Liver (tissue), 8 donors: ENCODE measurements at regions not wholly inside any gene's neighbourhood (a gene's known extent, or its start where the extent isn't known, plus 50 kb on each side); places are given as distances from the start of the nearest gene placed in this dataset.
A peak's percentile ranks its signal among the peaks of the same experiment; 100 is the strongest.

Experiments
- DNase-seq: peaks from one replicate; pipeline ENCODE4 v3.0.0-alpha.2; 2017; ENCODE audit warnings: low spot score
- H3K27ac ChIP-seq, 2 donors: one replicate each; pipeline ENCODE4 v1.7.0; 2013; ENCODE audit warnings: inconsistent platforms in 2 of 2, low read length in 2 of 2, control low read depth in 1 of 2, low read depth in 1 of 2, mild to moderate bottlenecking in 1 of 2
- H3K27me3 ChIP-seq, 4 donors: one replicate each; pipeline versions ENCODE4 v1.6.1 to v1.7.0; 2013; ENCODE audit warnings: low read length in 3 of 4, inconsistent platforms in 1 of 4, mild to moderate bottlenecking in 1 of 4, moderate library complexity in 1 of 4; ENCODE audit not compliant: control insufficient read depth in 4 of 4, insufficient read depth in 4 of 4
- H3K36me3 ChIP-seq, 4 donors: one replicate each; pipeline versions ENCODE4 v1.6.1 to v1.7.0; 2013; ENCODE audit warnings: low read length in 3 of 4, mild to moderate bottlenecking in 3 of 4, low read depth in 1 of 4, moderate library complexity in 1 of 4; ENCODE audit not compliant: control insufficient read depth in 4 of 4, insufficient read depth in 3 of 4
- H3K4me1 ChIP-seq, 4 donors: one replicate each; pipeline versions ENCODE4 v1.6.1 to v1.7.0; 2013; ENCODE audit warnings: low read length in 3 of 4, mild to moderate bottlenecking in 3 of 4, moderate library complexity in 1 of 4; ENCODE audit not compliant: control insufficient read depth in 4 of 4, insufficient read depth in 4 of 4
- H3K4me3 ChIP-seq, 3 donors: one replicate each; pipeline versions ENCODE4 v1.6.1 to v1.7.0; 2013; ENCODE audit warnings: low read length in 3 of 3, control low read depth in 1 of 3, low read depth in 1 of 3, mild to moderate bottlenecking in 1 of 3
- H3K9ac ChIP-seq, 2 donors: one replicate each; pipeline ENCODE4 v1.7.0; 2013; ENCODE audit warnings: low read length in 2 of 2, mild to moderate bottlenecking in 2 of 2, moderate library complexity in 2 of 2, control low read depth in 1 of 2, low read depth in 1 of 2
- H3K9me3 ChIP-seq, 4 donors: one replicate each; pipeline versions ENCODE4 v1.6.1 to v1.7.0; 2013; ENCODE audit warnings: low read length in 3 of 4; ENCODE audit not compliant: control insufficient read depth in 4 of 4
- EGR1 ChIP-seq, 2 donors: IDR thresholded peaks; 2 replicates each; pipeline ENCODE4 v1.6.1; 2016 to 2018; ENCODE audit warnings: antibody characterized with exemption in 2 of 2, low read depth in 2 of 2
- GABPA ChIP-seq, 2 donors: IDR thresholded peaks in 1 of 2; conservative IDR thresholded peaks in 1 of 2; 2 replicates each; pipeline ENCODE4 v1.6.1; 2016; ENCODE audit warnings: antibody characterized with exemption in 2 of 2, mild to moderate bottlenecking in 1 of 2, moderate library complexity in 1 of 2
- HNF4A ChIP-seq, 2 donors: conservative IDR thresholded peaks; 2 replicates each; pipeline ENCODE4 v1.6.1; 2016; ENCODE audit warnings: antibody characterized with exemption in 2 of 2, mild to moderate bottlenecking in 2 of 2
- JUND ChIP-seq, 2 donors: IDR thresholded peaks; 2 replicates each; pipeline ENCODE4 v1.6.1; 2016; ENCODE audit warnings: antibody characterized with exemption in 2 of 2
- RAD21 ChIP-seq, 2 donors: IDR thresholded peaks; 2 replicates each; pipeline ENCODE4 v1.6.1; 2016; ENCODE audit warnings: antibody characterized with exemption in 2 of 2, mild to moderate bottlenecking in 2 of 2
- REST ChIP-seq: IDR thresholded peaks from 2 replicates; pipeline ENCODE4 v1.6.1; 2016; ENCODE audit warnings: antibody characterized with exemption, mild to moderate bottlenecking
- RXRA ChIP-seq, 2 donors: IDR thresholded peaks; 2 replicates each; pipeline ENCODE4 v1.6.1; 2017 to 2018; ENCODE audit warnings: antibody characterized with exemption in 2 of 2, mild to moderate bottlenecking in 1 of 2
- SP1 ChIP-seq: IDR thresholded peaks from 2 replicates; pipeline ENCODE4 v1.6.1; 2018; ENCODE audit warnings: antibody characterized with exemption, mild to moderate bottlenecking
- YY1 ChIP-seq: IDR thresholded peaks from 2 replicates; pipeline ENCODE4 v1.6.1; 2016; ENCODE audit warnings: antibody characterized with exemption, mild to moderate bottlenecking
- ZBTB33 ChIP-seq: IDR thresholded peaks from 2 replicates; pipeline ENCODE4 v1.6.1; 2016; ENCODE audit warnings: antibody characterized with exemption
- WGBS: extraction: QIAGEN DNeasy Blood & Tissue Kit; methylation state at CpG from one replicate; pipeline ENCODE4 v1.1.7; 2013; 5-methylcytosine and 5-hydroxymethylcytosine counted together
- TF ChIP-seq, protein P1 (sequence below): fragments of 150-350 bp; IDR thresholded peaks from 2 replicates; pipeline ENCODE4 v1.5.1; 2017; ENCODE audit warnings: improper control_type of control experiment, low read depth, low read length; ENCODE audit not compliant: missing input control
- TF ChIP-seq, protein P2 (sequence below): IDR thresholded peaks from 2 replicates; pipeline ENCODE4 v1.6.1; 2016; ENCODE audit warnings: antibody characterized with exemption
- TF ChIP-seq, protein P3 (sequence below): IDR thresholded peaks from 2 replicates; pipeline ENCODE4 v1.6.1; 2016; ENCODE audit warnings: antibody characterized with exemption
- donor health status: healthy.
- donor health status: healthy.
- donor health status: healthy.
- donor health status: healthy.
- donor health status: healthy.

DNA sequence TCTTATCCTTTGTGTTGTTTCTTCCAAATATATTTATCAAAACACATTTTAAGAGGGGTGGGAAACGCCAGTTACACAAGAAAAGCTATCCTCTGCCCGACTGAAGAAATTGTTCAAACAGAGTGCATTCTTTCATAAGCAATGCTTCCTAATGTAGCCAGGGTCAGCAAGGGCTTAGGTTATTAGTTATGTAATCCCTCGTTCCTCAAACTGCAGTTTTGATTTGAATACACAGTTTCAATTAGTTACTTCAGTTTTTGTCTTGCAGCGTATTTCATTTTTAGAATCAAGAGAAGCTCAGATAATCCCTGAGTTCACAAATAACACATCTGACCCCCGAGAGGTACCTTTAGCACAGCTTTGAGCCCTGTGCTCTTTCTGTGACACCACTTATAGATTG lies 141.7 kb upstream of the NRIP1 start:
- Histone ChIP-seq H3K36me3 (no peaks in the 10 kb centered on the region), H3K4me3 (no peak overlapping the region), H3K4me1 (peaks cover 0 to 40% (median 35%) of the 10 kb centered on the region in 4 donors), H3K9ac (no peak overlapping the region), H3K9me3 (no peaks in the 10 kb centered on the region), H3K27ac (no peak overlapping the region), H3K27me3 (no peaks in the 10 kb centered on the region)
- TF ChIP-seq RAD21 (IDR thresholded peaks at IDR 0.05), result peak in 1 of 2 donors; percentile 33
- peak; percentile 18 for TF ChIP-seq SP1
- no peak for TF ChIP-seq REST
- TF ChIP-seq, protein P1, sequence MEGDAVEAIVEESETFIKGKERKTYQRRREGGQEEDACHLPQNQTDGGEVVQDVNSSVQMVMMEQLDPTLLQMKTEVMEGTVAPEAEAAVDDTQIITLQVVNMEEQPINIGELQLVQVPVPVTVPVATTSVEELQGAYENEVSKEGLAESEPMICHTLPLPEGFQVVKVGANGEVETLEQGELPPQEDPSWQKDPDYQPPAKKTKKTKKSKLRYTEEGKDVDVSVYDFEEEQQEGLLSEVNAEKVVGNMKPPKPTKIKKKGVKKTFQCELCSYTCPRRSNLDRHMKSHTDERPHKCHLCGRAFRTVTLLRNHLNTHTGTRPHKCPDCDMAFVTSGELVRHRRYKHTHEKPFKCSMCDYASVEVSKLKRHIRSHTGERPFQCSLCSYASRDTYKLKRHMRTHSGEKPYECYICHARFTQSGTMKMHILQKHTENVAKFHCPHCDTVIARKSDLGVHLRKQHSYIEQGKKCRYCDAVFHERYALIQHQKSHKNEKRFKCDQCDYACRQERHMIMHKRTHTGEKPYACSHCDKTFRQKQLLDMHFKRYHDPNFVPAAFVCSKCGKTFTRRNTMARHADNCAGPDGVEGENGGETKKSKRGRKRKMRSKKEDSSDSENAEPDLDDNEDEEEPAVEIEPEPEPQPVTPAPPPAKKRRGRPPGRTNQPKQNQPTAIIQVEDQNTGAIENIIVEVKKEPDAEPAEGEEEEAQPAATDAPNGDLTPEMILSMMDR, result no peak
- peak; percentile 49 to 60 for TF ChIP-seq RXRA (IDR thresholded peaks at IDR 0.05)
- TF ChIP-seq HNF4A (conservative IDR thresholded peaks at IDR 0.05), result peak; percentile 28 to 47
- no peak for TF ChIP-seq YY1
- no peak for DNase-seq
- WGBS, result 31% methylated on average over 5 of the region's 5 CpGs

- DNase-seq, result no peak
- Histone ChIP-seq H3K27ac (no peak overlapping the region), H3K9ac (no peak overlapping the region), H3K27me3 (no peaks in the 10 kb centered on the region), H3K4me1 (peaks cover 1 to 45% (median 42%) of the 10 kb centered on the region in 4 donors), H3K9me3 (no peaks in the 10 kb centered on the region), H3K4me3 (no peak overlapping the region), H3K36me3 (no peaks in the 10 kb centered on the region)
- 75% methylated on average over 4 of the region's 4 CpGs for whole genome bisulfite sequencing
- TF ChIP-seq JUND (IDR thresholded peaks at IDR 0.05) (no peak), GABPA (IDR thresholded peaks at IDR 0.05 in 1 of 2, conservative IDR thresholded peaks at IDR 0.05 in 1 of 2) (no peak), SP1 (no peak), YY1 (no peak), EGR1 (IDR thresholded peaks at IDR 0.05; ENCODE audit: low read depth in 2 of 2) (no peak), ZBTB33 (no peak)
- TF ChIP-seq, protein P1, result no peak
- TF ChIP-seq, protein P2, sequence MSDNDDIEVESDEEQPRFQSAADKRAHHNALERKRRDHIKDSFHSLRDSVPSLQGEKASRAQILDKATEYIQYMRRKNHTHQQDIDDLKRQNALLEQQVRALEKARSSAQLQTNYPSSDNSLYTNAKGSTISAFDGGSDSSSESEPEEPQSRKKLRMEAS, result no peak
- TF ChIP-seq, protein P3, sequence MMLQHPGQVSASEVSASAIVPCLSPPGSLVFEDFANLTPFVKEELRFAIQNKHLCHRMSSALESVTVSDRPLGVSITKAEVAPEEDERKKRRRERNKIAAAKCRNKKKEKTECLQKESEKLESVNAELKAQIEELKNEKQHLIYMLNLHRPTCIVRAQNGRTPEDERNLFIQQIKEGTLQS, result no peak
These were observed 142.4 kb upstream of the NRIP1 start for GRCh38 chr21:15207231-15207630.
